ENCODE measurements at regions not wholly inside any gene's neighbourhood (a gene's known extent, or its start where the extent isn't known, plus 50 kb on each side); places are given as distances from the start of the nearest gene placed in this dataset.

DNA sequence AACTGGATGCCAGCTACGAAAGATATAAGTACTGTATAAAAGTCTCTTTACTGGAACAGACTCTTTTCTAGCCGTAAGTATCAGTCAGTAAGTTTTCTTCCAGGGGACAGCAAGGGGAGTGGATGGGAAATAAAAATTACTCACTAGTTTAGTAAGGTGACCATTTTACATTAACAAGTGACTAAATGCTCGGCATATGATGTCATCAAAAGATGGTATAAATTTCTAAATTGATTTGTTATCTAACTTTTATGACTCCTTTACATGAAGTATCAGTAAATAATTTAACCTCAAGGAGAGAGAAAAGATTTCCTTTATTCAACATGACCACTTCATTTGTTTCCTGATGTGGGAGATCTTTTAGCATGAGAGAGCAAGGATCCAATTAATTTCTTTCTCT lies 859.0 kb upstream of the LRRTM1 start:
- CTCF ChIA-PET (ENCODE audit: low intra/inter-chr PET ratio) = no interaction called here
- Histone ChIP-seq H3K9me3 (replicated peaks; ENCODE audit: control insufficient read depth, insufficient read depth, low read depth, low read length) (no peaks in the 10 kb centered on the region; the same call in 1 of the 2 replicates), H3K4me1 (replicated peaks in 1 of 2; ENCODE audit: control insufficient read depth in 2 of 2, insufficient read depth in 2 of 2, low read length in 2 of 2) (no peaks in the 10 kb centered on the region), H3K4me3 (no peak overlapping the region), H3K9ac (ENCODE audit: insufficient read depth in 1 of 2, low read depth in 2 of 2, low read length in 2 of 2) (no peak overlapping the region), H3K36me3 (ENCODE audit: control insufficient read depth, insufficient read depth, low read length) (no peaks in the 10 kb centered on the region), H3K27ac (ENCODE audit: extremely low read depth, low read depth, low read length) (no peak overlapping the region), H4K20me1 (replicated peaks; ENCODE audit: control insufficient read depth, insufficient read depth, low read length) (no peaks in the 10 kb centered on the region), H3K9me1 (ENCODE audit: control insufficient read depth, insufficient read depth, low read length) (no peaks in the 10 kb centered on the region), H3K4me2 (ENCODE audit: insufficient read depth, low read length) (no peak overlapping the region), H3K27me3 (ENCODE audit: control insufficient read depth in 2 of 2, insufficient read depth in 2 of 2, low read length in 2 of 2) (no peaks in the 10 kb centered on the region), H3K79me2 (ENCODE audit: control insufficient read depth, insufficient read depth, low read length) (no peaks in the 10 kb centered on the region), H2AFZ (ENCODE audit: low read depth, low read length) (no peak overlapping the region)
- POLR2A ChIA-PET = no interaction called here
- FAIRE-seq (no peak), ATAC-seq (no peak), DNase-seq (ENCODE audit: extremely low read depth in 1 of 4, low spot score in 3 of 4) (no peak)
- BruUV-seq (replicated peaks) = no TSS peak
- in situ Hi-C loops (cut with MboI) (no loop called here), intact Hi-C loops (cut with micrococcal nuclease) (no loop called here)
- 0% methylated on average over 3 of the region's 3 CpGs for WGBS (ENCODE audit: insufficient coverage, low coverage, missing lambda C conversion rate)
- no peak for TF ChIP-seq SNRNP70 (optimal IDR thresholded peaks at IDR 0.05; ENCODE audit: low read depth, low read length)
- TF ChIP-seq MITF (IDR thresholded peaks at IDR 0.05) = no peak
- no peak for TF ChIP-seq RCOR1 (IDR thresholded peaks at IDR 0.05; ENCODE audit: borderline replicate concordance in 1 of 2, low read depth in 2 of 2, low read length in 2 of 2)
- TF ChIP-seq SFPQ (IDR thresholded peaks at IDR 0.05; ENCODE audit: low read depth, low read length) = no peak
- TF ChIP-seq FOXO4 (CRISPR knock-in tag; IDR thresholded peaks at IDR 0.05) = no peak
